Neuron (in vitro differentiated cells): ENCODE measurements at regions not wholly inside any gene's neighbourhood (a gene's known extent, or its start where the extent isn't known, plus 50 kb on each side); places are given as distances from the start of the nearest gene placed in this dataset.
"Not testable (repeated sequence)": the region's sequence is repeated elsewhere in the genome, so short reads cannot be mapped to it uniquely, and the experiment has no call there.

Source experiments
- H2AFZ ChIP-seq: one replicate; pipeline ENCODE4 v1.6.1; 2013; ENCODE audit warnings: low read depth, mild to moderate bottlenecking, inconsistent platforms, low read length, moderate library complexity
- H3K27me3 ChIP-seq: one replicate; pipeline ENCODE4 v1.6.1; 2013; ENCODE audit warnings: low read length; ENCODE audit not compliant: insufficient read depth
- H3K36me3 ChIP-seq: one replicate; pipeline ENCODE4 v1.6.1; 2013; ENCODE audit warnings: low read length; ENCODE audit not compliant: insufficient read depth
- H3K4me1 ChIP-seq: one replicate; pipeline ENCODE4 v1.6.1; 2013; ENCODE audit warnings: low read length; ENCODE audit not compliant: insufficient read depth
- H3K4me3 ChIP-seq: 2 replicates; pipeline ENCODE4 v1.5.1; 2013; ENCODE audit warnings: mild to moderate bottlenecking, low read length, moderate library complexity
- H3K9me3 ChIP-seq: one replicate; pipeline ENCODE4 v1.6.1; 2013; ENCODE audit warnings: low read length

DNA sequence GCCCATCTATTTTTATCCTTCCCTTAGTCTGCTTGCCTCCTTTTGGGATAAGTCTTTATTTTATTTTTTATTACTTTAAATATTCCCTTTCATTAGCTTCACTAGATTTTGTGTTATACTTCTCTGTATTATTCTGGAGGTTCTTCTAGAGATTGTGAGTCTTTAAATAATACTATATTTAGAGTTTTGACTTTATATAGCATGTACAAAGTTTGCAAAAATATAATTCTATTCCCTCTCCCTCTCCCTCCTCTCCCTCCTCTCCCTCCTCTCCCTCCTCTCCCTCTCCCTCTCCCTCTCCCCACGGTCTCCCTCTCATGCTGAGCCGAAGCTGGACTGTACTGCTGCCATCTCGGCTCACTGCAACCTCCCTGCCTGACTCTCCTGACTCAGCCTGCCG lies 298.5 kb upstream of the DYNLRB2 start:
- not testable (repeated sequence) for H3K36me3 ChIP-seq, H3K4me1 ChIP-seq, H3K4me3 ChIP-seq, H3K9me3 ChIP-seq, H2AFZ ChIP-seq, H3K27me3 ChIP-seq

DNA sequence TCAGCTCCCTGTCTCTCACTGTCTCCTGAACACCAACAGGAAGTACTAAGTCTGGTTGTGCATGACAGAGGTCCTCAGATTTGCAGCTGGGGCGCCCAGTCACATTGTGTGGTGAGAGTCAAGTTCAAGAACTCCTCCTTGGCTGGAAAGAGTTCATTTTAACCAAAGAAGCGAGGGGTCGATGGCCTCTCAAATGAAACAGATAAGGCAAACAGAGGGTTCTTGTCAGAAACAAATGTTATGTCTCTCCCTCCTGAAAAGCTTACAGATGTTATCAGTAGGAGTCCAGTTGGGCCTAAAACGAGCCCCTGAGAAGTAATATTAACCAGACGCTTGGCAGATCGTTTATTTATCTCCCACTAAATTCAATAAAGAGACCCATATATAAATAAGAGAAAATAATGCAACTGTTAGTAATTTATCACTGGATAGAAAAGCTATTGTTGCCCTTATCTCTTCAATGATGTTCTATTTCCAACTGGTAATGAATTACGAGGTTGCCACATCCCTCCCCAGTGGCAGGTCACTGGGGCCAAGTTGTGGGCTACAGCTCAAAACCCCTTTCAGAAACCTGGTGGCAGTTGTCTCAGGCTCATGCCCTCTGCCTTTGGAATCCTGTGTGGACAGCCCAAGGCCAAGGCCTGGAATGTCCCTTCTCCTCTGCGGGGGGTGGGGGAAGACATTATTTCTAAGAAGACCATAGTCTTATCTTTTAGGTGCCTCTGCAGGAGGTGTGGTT lies 307.5 kb upstream of the DYNLRB2 start:
- no peaks in the 10 kb centered on the region for H3K27me3 ChIP-seq
- no peak overlapping the region for H2AFZ ChIP-seq
- no peaks in the 10 kb centered on the region for H3K36me3 ChIP-seq
- no peaks in the 10 kb centered on the region for H3K9me3 ChIP-seq
- no peak overlapping the region for H3K4me3 ChIP-seq
- no peaks in the 10 kb centered on the region for H3K4me1 ChIP-seq

DNA sequence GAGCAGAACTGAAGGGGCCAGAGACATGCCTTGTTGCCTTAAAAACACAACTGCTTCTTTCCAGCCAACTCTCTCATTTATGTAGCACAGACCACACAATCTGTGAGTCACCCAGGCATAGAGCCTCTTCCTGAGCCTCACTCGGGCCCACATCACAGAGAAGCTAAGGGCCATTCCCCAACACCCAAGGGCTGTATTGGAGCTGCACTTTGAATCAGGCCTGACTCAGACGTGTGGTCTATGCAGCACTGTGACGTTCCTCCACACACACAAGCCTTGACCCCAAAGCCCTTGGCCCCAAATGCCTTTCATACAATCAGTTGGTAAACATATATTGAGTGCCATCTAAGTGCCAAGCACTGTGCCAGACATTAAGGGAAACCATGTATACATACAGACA lies 308.9 kb upstream of the DYNLRB2 start:
- H3K36me3 ChIP-seq: no peaks in the 10 kb centered on the region
- H3K27me3 ChIP-seq: no peaks in the 10 kb centered on the region
- H2AFZ ChIP-seq: no peak overlapping the region
- H3K4me3 ChIP-seq: no peak overlapping the region
- no peaks in the 10 kb centered on the region for H3K9me3 ChIP-seq
- H3K4me1 ChIP-seq: no peaks in the 10 kb centered on the region

DNA sequence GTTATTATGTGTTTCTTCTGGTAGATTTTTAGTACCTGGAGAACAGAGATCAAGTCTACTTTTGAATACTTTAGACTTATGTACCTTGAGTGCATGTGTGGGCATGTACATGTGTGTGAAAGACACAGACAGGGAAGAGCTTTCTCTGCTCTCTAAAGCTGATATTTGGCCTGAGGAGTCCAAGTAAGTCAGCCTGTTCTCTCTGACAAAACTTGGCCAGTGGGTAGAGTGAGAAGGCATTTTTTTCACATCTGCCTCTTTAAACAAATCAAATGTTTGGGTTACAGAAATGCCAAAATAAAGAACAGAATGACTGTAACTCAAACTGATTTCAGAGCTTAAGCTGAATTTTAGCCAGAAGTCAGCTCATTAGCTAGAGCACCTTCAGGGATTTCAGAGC lies 309.7 kb upstream of the DYNLRB2 start:
- Histone ChIP-seq H3K27me3 (no peaks in the 10 kb centered on the region), H3K36me3 (no peaks in the 10 kb centered on the region), H3K4me1 (no peaks in the 10 kb centered on the region), H2AFZ (no peak overlapping the region), H3K9me3 (no peaks in the 10 kb centered on the region), H3K4me3 (no peak overlapping the region)

DNA sequence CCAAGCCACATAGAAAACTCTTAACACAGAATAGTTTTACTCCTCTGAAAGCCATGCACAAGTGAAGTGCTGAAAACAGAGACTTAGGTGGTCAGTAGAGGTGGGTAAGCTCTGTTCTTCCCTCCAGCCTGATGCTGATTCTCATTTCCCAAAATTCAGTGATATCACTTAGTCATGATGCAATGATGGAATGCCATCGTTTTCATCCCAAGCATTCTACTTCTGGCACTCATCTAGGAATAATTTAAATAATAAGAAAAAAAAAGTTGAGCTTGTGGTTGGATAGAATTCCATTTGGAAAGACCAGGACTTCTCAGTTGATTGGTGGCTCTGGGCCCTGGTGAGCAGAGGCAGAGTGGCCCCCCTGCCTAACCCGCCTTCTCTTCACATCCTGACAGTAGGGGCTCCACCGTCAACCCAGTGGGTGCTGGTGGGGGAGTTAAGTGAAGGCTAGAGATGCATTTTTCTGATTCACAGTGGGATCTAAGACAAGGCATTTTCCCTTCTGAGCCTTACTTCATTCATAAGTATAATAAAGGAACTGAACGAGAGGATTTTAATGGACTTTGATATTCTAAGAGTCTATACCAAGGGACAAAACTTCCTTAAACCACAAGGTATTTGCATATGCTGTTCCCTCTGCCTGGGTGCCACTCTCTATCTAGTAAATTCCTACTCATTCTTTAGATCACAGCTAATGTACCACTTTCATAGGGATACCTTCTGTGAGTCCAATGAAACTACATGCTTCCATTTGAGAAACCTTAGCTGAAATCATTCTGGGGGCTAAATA lies 310.3 kb upstream of the DYNLRB2 start:
- H3K36me3 ChIP-seq: no peaks in the 10 kb centered on the region
- H3K4me3 ChIP-seq: no peak overlapping the region
- H3K9me3 ChIP-seq: no peaks in the 10 kb centered on the region
- H3K27me3 ChIP-seq: no peaks in the 10 kb centered on the region
- no peak overlapping the region for H2AFZ ChIP-seq
- H3K4me1 ChIP-seq: no peaks in the 10 kb centered on the region

DNA sequence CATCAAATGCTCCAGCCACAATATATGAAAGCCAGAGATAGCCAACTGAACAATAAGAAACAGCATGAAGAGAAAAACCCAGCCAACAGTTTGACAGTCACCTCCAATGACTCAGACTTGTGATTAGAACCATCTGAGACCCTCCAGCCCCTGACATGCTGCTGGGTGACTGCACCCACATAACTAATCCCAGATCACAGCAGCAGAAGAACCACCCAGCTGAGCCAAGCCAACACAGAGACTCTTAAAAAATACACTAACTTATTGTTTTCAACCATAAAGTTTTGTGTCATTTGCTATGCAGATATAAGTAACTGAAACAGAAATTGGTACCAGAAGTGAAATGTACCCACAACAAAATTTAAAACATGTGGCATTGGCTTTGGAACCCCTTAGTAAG lies 314.3 kb upstream of the DYNLRB2 start:
- Histone ChIP-seq H3K27me3 (no peaks in the 10 kb centered on the region), H3K4me1 (no peaks in the 10 kb centered on the region), H3K9me3 (no peaks in the 10 kb centered on the region), H2AFZ (no peak overlapping the region), H3K36me3 (no peaks in the 10 kb centered on the region), H3K4me3 (no peak overlapping the region)

DNA sequence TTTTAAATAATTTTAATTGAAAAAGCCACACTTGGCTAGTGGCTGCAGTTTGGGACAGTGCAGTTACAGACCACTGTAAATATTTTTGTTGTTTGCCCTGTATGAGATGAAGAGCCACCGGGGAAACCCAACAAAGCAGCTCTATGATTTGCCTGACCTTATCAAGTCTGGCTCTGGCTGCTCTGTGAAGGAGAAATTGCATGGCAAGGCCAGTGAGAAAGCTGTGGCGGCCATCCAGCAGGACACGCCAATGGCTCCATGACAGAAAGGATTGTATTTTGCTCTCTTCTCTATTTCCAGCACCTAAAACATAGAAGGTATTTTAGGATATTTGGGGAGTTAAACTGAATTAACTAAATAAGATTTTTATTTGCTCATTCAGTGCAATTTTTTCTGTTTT lies 330.0 kb upstream of the DYNLRB2 start:
- Histone ChIP-seq H3K27me3 (no peaks in the 10 kb centered on the region), H3K4me1 (no peaks in the 10 kb centered on the region), H3K4me3 (no peak overlapping the region), H3K9me3 (no peaks in the 10 kb centered on the region), H2AFZ (no peak overlapping the region), H3K36me3 (no peaks in the 10 kb centered on the region)

DNA sequence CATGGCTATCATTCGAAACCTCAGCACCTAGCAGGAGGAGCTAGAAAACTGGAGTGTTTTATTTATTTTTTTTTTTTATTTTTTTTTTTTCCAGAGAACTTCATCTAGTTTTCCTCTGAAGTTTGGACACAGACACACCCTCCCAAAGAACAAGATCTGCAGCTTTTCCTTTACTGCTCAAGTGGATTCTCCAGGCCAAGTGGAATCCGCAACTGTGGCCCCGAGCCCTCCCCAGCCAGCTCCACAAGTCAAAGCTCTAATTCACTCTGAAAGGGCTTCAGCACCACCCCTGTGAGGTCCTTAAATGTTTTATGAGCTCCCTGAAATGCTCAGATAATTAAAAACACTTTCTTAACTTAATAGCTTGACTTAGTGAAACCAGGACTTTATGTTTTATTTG lies 332.1 kb upstream of the DYNLRB2 start:
- Histone ChIP-seq H3K4me3 (no peak overlapping the region), H3K27me3 (no peaks in the 10 kb centered on the region), H3K36me3 (no peaks in the 10 kb centered on the region), H3K4me1 (no peaks in the 10 kb centered on the region), H3K9me3 (no peaks in the 10 kb centered on the region), H2AFZ (no peak overlapping the region)

DNA sequence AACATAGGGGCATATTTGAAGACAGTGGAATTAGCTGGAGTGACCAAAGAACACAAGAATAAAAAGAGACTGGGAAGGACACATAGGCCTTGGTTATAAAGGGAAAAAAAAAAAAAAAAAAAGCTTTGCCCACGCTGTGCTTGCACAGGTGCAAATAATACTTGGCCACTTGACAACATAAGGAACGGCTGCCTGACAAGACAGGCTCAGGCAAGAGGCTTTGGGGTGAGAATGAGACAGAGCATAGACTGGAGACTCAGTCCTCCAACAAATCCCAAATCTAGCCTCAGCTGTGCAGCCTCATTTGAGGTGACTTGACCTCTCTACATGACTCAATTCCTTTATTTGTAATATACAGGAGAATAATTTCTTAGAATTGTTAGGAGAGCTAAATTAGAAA lies 332.8 kb upstream of the DYNLRB2 start:
- no peak overlapping the region for H2AFZ ChIP-seq
- H3K9me3 ChIP-seq: no peaks in the 10 kb centered on the region
- no peak overlapping the region for H3K4me3 ChIP-seq
- H3K36me3 ChIP-seq: no peaks in the 10 kb centered on the region
- no peaks in the 10 kb centered on the region for H3K4me1 ChIP-seq
- H3K27me3 ChIP-seq: no peaks in the 10 kb centered on the region

DNA sequence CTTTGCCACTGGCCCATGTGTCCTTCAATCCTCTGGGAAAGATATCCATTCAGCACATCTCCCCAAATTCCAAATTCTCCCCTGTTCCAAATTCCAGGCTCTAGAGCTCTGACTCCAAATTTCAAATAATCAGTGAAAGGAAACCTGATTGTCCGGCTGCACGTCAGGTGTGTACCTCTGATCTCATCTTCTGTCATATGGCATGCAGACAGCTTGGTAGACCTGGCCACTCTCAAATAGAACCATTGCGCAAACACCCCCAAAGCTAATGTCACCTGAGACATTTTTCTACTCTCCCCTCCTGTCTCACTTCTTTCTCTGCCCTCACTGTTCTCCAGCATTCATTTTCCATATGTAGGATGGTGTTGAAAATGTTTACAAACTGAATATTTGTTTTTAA lies 337.0 kb upstream of the DYNLRB2 start:
- H2AFZ ChIP-seq: no peak overlapping the region
- no peak overlapping the region for H3K4me3 ChIP-seq
- H3K27me3 ChIP-seq: no peaks in the 10 kb centered on the region
- H3K36me3 ChIP-seq: no peaks in the 10 kb centered on the region
- no peaks in the 10 kb centered on the region for H3K4me1 ChIP-seq
- H3K9me3 ChIP-seq: no peaks in the 10 kb centered on the region

DNA sequence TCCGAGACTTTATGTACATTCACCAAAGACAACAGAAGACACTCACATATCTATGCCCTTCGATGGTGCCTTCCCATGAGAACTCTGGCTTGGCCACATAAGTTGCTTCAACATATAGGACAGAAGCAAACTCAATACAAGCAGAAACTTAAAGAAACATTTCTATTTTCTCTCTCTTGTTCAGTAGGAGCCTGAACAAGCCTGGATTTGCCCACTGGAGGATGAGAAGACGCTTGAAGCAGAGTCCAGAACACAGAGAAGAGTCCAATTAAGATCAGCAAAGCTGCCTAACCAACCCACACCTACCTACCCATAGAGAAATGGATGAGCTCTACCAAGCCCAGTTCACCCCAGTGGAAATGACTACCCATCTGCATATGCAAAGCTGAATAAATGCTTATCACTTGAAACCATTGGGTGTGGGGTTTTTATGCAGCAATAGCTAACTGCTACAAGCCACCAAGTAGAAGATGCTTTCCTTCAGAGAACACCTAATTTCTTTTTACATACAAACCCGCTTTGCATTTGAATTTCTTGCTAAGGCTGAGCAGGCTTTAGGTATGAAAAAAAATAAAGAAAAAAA lies 337.9 kb upstream of the DYNLRB2 start:
- H3K9me3 ChIP-seq: no peaks in the 10 kb centered on the region
- no peaks in the 10 kb centered on the region for H3K27me3 ChIP-seq
- H3K36me3 ChIP-seq: no peaks in the 10 kb centered on the region
- no peaks in the 10 kb centered on the region for H3K4me1 ChIP-seq
- H2AFZ ChIP-seq: no peak overlapping the region
- H3K4me3 ChIP-seq: no peak overlapping the region

DNA sequence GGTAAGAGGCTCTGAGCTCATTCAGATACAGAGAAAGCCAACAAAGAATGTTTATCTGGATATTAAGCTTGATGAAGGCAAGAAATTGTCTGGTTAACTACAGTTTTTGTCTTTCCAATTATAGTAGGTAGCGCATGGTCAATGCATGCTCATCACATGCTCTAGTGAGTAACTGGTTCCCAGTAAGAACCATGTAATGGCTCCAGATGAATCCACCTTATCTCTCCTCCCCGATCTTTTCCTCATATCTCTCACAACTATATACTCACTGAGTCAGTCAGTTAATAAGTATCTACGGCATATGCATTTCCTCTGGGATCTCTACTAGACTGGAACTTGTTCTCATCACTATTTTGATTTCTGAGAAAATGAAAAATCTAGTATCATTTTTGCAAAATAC lies 340.7 kb upstream of the DYNLRB2 start:
- Histone ChIP-seq H3K9me3 (no peaks in the 10 kb centered on the region), H2AFZ (no peak overlapping the region), H3K4me1 (no peaks in the 10 kb centered on the region), H3K27me3 (no peaks in the 10 kb centered on the region), H3K36me3 (no peaks in the 10 kb centered on the region), H3K4me3 (no peak overlapping the region)

DNA sequence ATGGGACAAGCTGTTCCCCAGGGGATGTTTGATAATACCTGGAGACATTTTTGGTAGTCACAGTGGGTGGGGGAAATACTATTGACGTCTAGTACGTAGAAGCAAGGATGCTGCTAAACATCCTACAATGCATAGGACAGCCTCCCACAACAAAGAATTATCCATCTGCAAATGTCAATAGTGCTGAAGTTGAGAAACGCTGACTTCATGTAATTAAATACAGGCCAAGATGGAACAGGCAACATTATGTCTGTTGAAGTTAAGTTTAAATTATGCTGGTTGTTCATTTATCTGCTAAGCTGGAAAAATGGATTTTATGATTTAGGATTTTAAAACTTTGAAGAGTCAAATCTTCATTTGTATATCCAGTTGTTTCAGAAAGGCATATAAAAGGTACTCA lies 341.2 kb upstream of the DYNLRB2 start:
- Histone ChIP-seq H3K9me3 (no peaks in the 10 kb centered on the region), H3K4me1 (no peaks in the 10 kb centered on the region), H3K4me3 (no peak overlapping the region), H2AFZ (no peak overlapping the region), H3K27me3 (no peaks in the 10 kb centered on the region), H3K36me3 (no peaks in the 10 kb centered on the region)
